Heart right ventricle (tissue), 16 donors: ENCODE measurements at regions not wholly inside any gene's neighbourhood (a gene's known extent, or its start where the extent isn't known, plus 50 kb on each side); places are given as distances from the start of the nearest gene placed in this dataset.

Source experiments
- ATAC-seq, 8 donors: fragments of 200-7000 bp; cut with Tn5 transposase; one replicate each; pipeline ENCODE4 v1.9.1; 2020; ENCODE audit warnings: mild to moderate bottlenecking in 8 of 8, moderate library complexity in 8 of 8, moderate number of reproducible peaks in 1 of 8
- DNase-seq, 2 donors: peaks; one replicate each; pipeline ENCODE4 v3.0.0-alpha.2; 2020
- H3K27ac ChIP-seq, 10 donors: fragments of 200-600 bp; sonication (generic) in 2 of 10; one replicate each; pipeline versions ENCODE4 v1.5.0 to v1.8.0; 2020 to 2022; ENCODE audit warnings: mild to moderate bottlenecking in 3 of 10
- H3K27me3 ChIP-seq, 7 donors: fragments of 200-600 bp; one replicate each; pipeline ENCODE4 v1.8.0; 2021 to 2022; ENCODE audit warnings: mild to moderate bottlenecking in 2 of 7
- H3K36me3 ChIP-seq, 9 donors: fragments of 200-600 bp; sonication (generic) in 1 of 9; one replicate each; pipeline versions ENCODE4 v1.5.0 to v1.8.0; 2020 to 2022; ENCODE audit warnings: mild to moderate bottlenecking in 2 of 9
- H3K4me1 ChIP-seq, 9 donors: fragments of 200-600 bp; sonication (generic) in 1 of 9; one replicate each; pipeline versions ENCODE4 v1.5.0 to v1.8.0; 2020 to 2022; ENCODE audit warnings: mild to moderate bottlenecking in 4 of 9
- H3K4me3 ChIP-seq, 10 donors: fragments of 200-600 bp; sonication (generic) in 2 of 10; one replicate each; pipeline versions ENCODE4 v1.5.0 to v1.8.0; 2020 to 2022; ENCODE audit warnings: mild to moderate bottlenecking in 7 of 10, moderate library complexity in 2 of 10
- H3K9me3 ChIP-seq, 11 donors: fragments of 200-600 bp in 10 of 11; sonication (generic) in 2 of 11; one replicate each; pipeline versions ENCODE4 v1.5.0 to v1.8.0; 2013 to 2022; ENCODE audit warnings: mild to moderate bottlenecking in 2 of 11, control low read depth in 1 of 11, moderate library complexity in 1 of 11
- CTCF ChIP-seq, 9 donors: fragments of 200-600 bp; sonication (generic) in 2 of 9; IDR thresholded peaks; one replicate each; pipeline versions ENCODE4 v1.5.0 to v1.8.0; 2021 to 2022; ENCODE audit warnings: antibody characterized with exemption in 9 of 9, mild to moderate bottlenecking in 5 of 9, moderate library complexity in 1 of 9
- WGBS, 2 donors: extraction: QIAGEN DNeasy Blood & Tissue Kit; methylation state at CpG; one replicate each; pipeline ENCODE4 v1.1.7; 2013; ENCODE audit warnings: inconsistent platforms in 1 of 2; 5-methylcytosine and 5-hydroxymethylcytosine counted together
- intact Hi-C, 10 donors: fragments of 100-400 bp; cut with DNase I; formaldehyde crosslinking; loops; one replicate each; pipeline versions ENCODE4 v1.11.1 to v1.14.2; 2022
- donor health status: Arrhythmogenic right ventricular cardiomyopathy.
- donor health status: ischemic (EF 13 %, LVEDD 7.1; RV severe dilation, severe dysfunction).
- donor health status: healthy with polysubstance abuse.
- donor health status: DM: no; HTN: yes; CAD: no.
- donor health status: DM: no; HTN: no; CAD: no.
- donor health status: ischemic (EF 25% LVEDD 6.9; RV normal size, moderate dysfunction).
- donor health status: ischemic (EF 25% LVEDD 5.7; RV mildly dilated, moderate dysfunction).
- donor health status: healthy.
- donor health status: DM: yes; HTN: yes; CAD: no.
- donor health status: Ischemic cardiomyopathy.
- donor health status: ischemic (EF 35%, LVEDD 5.7; RV mildly dilated, moderate dysfunction).
- donor health status: nonischemic (EF 11% LVEDD 7.7; RV severe dilation, severe dysfunction).
- donor health status: DM: yes; HTN: yes; CAD: no.
- donor health status: PGD.
- donor health status: ischemic (EF 29% LVEDD 5.4; RV normal size, mild dysfunction).
- donor health status: nonischemic (EF 23%, LVEDD 6.1; RV moderate dilation, normal function).

GRCh38 chr2:21710496-21710895 is 586.7 kb downstream of the TDRD15 start:
- no peak overlapping the region for H3K4me3 ChIP-seq
- no peaks in the 10 kb centered on the region for H3K9me3 ChIP-seq
- DNase-seq (no peak), ATAC-seq (peak in 2 of 8 donors; percentile 24 to 36)
- intact Hi-C loops, result loop anchor here in 2 of 10 donors (1.0 to 5.0 kb wide), 2 partner anchors 47 kb away; no protein-coding TSS in a partner anchor
- WGBS, 2 donors, result 38 to 46% methylated on average over 3 of the region's 3 CpGs
- H3K27ac ChIP-seq, result peak overlapping the region in 5 of 10 donors; percentile 31 to 65 (median 54)
- H3K36me3 ChIP-seq, result no peaks in the 10 kb centered on the region
- no peak for TF ChIP-seq CTCF (IDR thresholded peaks at IDR 0.05)
- H3K27me3 ChIP-seq, result no peaks in the 10 kb centered on the region
- peaks cover 0 to 6% (median 0%) of the 10 kb centered on the region in 9 donors for H3K4me1 ChIP-seq

- no peaks in the 10 kb centered on the region for H3K9me3 ChIP-seq
- intact Hi-C loops, result no loop called here
- no peaks in the 10 kb centered on the region for H3K36me3 ChIP-seq
- TF ChIP-seq CTCF (IDR thresholded peaks at IDR 0.05), result no peak
- peaks cover 0 to 7% (median 0%) of the 10 kb centered on the region in 9 donors for H3K4me1 ChIP-seq
- ATAC-seq, result peak in 7 of 8 donors; percentile 44 to 85 (median 74)
- no peaks in the 10 kb centered on the region for H3K27me3 ChIP-seq
- DNase-seq, result peak; percentile 4 to 17
- 29 to 49% methylated on average over 4 of the region's 4 CpGs for WGBS, 2 donors
- no peak overlapping the region for H3K4me3 ChIP-seq
- no peak overlapping the region for H3K27ac ChIP-seq
Measured at GRCh38 chr2:21715887-21716286, 592.1 kb downstream of the TDRD15 start.

GRCh38 chr2:21727101-21727500 is 603.3 kb downstream of the TDRD15 start:
- H3K27ac ChIP-seq, result no peak overlapping the region
- H3K9me3 ChIP-seq, result no peaks in the 10 kb centered on the region
- no peak for TF ChIP-seq CTCF (IDR thresholded peaks at IDR 0.05)
- WGBS, 2 donors, result 80 to 84% methylated on average over 4 of the region's 4 CpGs
- intact Hi-C loops, result no loop called here
- no peaks in the 10 kb centered on the region for H3K4me1 ChIP-seq
- H3K4me3 ChIP-seq, result no peak overlapping the region
- H3K27me3 ChIP-seq, result no peaks in the 10 kb centered on the region
- no peaks in the 10 kb centered on the region for H3K36me3 ChIP-seq
- DNase-seq (no peak), ATAC-seq (no peak)

- ATAC-seq (no peak), DNase-seq (no peak)
- Histone ChIP-seq H3K4me3 (no peak overlapping the region), H3K36me3 (no peaks in the 10 kb centered on the region), H3K9me3 (no peaks in the 10 kb centered on the region), H3K27ac (no peak overlapping the region), H3K27me3 (no peaks in the 10 kb centered on the region), H3K4me1 (no peaks in the 10 kb centered on the region)
- intact Hi-C loops, result no loop called here
- TF ChIP-seq CTCF (IDR thresholded peaks at IDR 0.05), result no peak
- 79 to 92% methylated on average over 2 of the region's 2 CpGs for WGBS, 2 donors
Measured at GRCh38 chr2:21728133-21728532, 604.4 kb downstream of the TDRD15 start.
